SU-DHL-6 (cell line): ENCODE measurements at regions not wholly inside any gene's neighbourhood (a gene's known extent, or its start where the extent isn't known, plus 50 kb on each side); places are given as distances from the start of the nearest gene placed in this dataset.

Source experiments
- H2AFZ ChIP-seq: fragments of 200-600 bp; sonication (generic); 2 replicates; pipeline ENCODE4 v1.6.1; 2014; ENCODE audit warnings: low read depth, mild to moderate bottlenecking, moderate library complexity, mixed read lengths, antibody characterized with exemption, low read length; ENCODE audit not compliant: severe bottlenecking
- H3F3A ChIP-seq: fragments of 200-600 bp; shearing (Covaris generic); 2 replicates; pipeline ENCODE4 v1.6.0; 2016; ENCODE audit warnings: antibody characterized with exemption, mild to moderate bottlenecking; ENCODE audit not compliant: insufficient read depth
- H3K27ac ChIP-seq: fragments of 200-600 bp; sonication (generic); 2 replicates; pipeline ENCODE4 v1.5.1; 2016; ENCODE audit warnings: low read depth, mild to moderate bottlenecking, low read length, moderate library complexity, mixed read lengths
- H3K27me3 ChIP-seq: fragments of 200-600 bp; sonication (generic), shearing (Covaris generic); 2 replicates; pipeline ENCODE4 v1.6.0; 2014; ENCODE audit warnings: mild to moderate bottlenecking, low read length
- H3K36me3 ChIP-seq: fragments of 200-600 bp; sonication (generic); 2 replicates; pipeline ENCODE4 v1.6.1; 2014; ENCODE audit warnings: mild to moderate bottlenecking, low read length, mixed read lengths
- H3K4me2 ChIP-seq: fragments of 300-600, 200-600 bp; shearing (Covaris generic), sonication (generic); 2 replicates; pipeline ENCODE4 v1.6.0; 2014; ENCODE audit warnings: low read length, low read depth, mild to moderate bottlenecking; ENCODE audit not compliant: poor library complexity, severe bottlenecking
- H3K4me3 ChIP-seq: fragments of 200-600 bp; sonication (generic); 2 replicates; pipeline ENCODE4 v1.5.1; 2014; ENCODE audit warnings: antibody characterized with exemption, low read length, mild to moderate bottlenecking, mixed read lengths; ENCODE audit not compliant: insufficient read depth, poor library complexity, severe bottlenecking
- H3K79me2 ChIP-seq: fragments of 200-600 bp; sonication (generic); 2 replicates; pipeline ENCODE4 v1.6.1; 2014; ENCODE audit warnings: mild to moderate bottlenecking, low read length, moderate library complexity; ENCODE audit not compliant: insufficient read depth
- H3K9ac ChIP-seq: fragments of 200-600 bp; sonication (generic); 2 replicates; pipeline ENCODE4 v1.7.0; 2014; ENCODE audit warnings: mild to moderate bottlenecking, low read length
- H3K9me2 ChIP-seq: fragments of 200-600 bp; sonication (generic); replicated peaks from 2 replicates; pipeline ENCODE4 v1.6.1; 2014; ENCODE audit warnings: low read length; ENCODE audit not compliant: insufficient read depth
- H3K9me3 ChIP-seq: fragments of 200-600 bp; sonication (generic); 2 replicates; pipeline ENCODE4 v1.6.1; 2014; ENCODE audit warnings: low read length, mixed read lengths; ENCODE audit not compliant: insufficient read depth
- H4K20me1 ChIP-seq: fragments of 200-600 bp; sonication (generic); 2 replicates; pipeline ENCODE4 v1.6.1; 2014; ENCODE audit warnings: low read depth, mild to moderate bottlenecking, antibody characterized with exemption, low read length, moderate library complexity, mixed read lengths
- EZH2phosphoT487 ChIP-seq: fragments of 200-600 bp; sonication (generic), shearing (Covaris generic); conservative IDR thresholded peaks from 2 replicates; pipeline ENCODE4 v1.6.1; 2018; ENCODE audit warnings: mild to moderate bottlenecking, antibody characterized with exemption, low read length, moderate library complexity, mixed read lengths
- TF ChIP-seq, protein P1 (sequence below): fragments of 200-600 bp; sonication (generic); IDR thresholded peaks from one replicate; pipeline ENCODE4 v1.5.1; 2017; ENCODE audit warnings: antibody characterized with exemption, mild to moderate bottlenecking, low read length, moderate library complexity; ENCODE audit not compliant: insufficient read depth, poor library complexity, severe bottlenecking

DNA sequence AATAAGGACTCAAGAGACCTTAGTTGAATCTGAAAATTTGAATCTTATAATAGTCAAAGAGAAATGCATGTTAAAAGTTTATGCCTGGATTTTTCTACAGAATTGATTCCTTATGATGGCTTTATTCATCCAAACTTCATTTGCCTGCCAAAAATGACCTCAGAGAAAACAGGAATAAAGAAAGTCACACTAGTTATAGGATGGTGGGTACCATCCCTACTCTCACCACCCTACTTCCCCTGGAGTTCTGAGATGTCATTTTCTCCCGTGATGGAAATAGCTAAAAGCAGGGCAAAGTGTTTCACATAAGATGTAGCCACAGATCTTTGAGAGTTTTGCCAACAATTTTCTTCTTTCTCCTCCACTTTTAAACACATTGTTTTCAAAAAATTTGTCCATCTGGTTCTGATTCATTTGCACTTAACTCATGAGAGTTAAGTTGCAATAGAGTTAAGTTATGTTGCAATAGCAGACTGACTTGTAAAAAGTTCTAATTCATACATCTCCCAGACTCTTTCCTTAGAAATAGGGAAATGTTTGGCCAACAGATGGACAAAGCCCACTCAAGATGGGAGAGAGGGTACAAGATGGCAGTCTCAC, 384.6 kb downstream of the PLPP3 start:
- Histone ChIP-seq H3K27me3 (no peaks in the 10 kb centered on the region), H3K4me3 (no peak overlapping the region), H3K9me3 (no peaks in the 10 kb centered on the region), H2AFZ (no peak overlapping the region), H3K9me2 (no peaks in the 10 kb centered on the region), H4K20me1 (no peaks in the 10 kb centered on the region), H3F3A (no peaks in the 10 kb centered on the region), H3K79me2 (no peaks in the 10 kb centered on the region), H3K9ac (no peak overlapping the region), H3K4me2 (no peak overlapping the region), H3K36me3 (no peaks in the 10 kb centered on the region), H3K27ac (no peak overlapping the region)
- no peak for TF ChIP-seq EZH2phosphoT487
- TF ChIP-seq, protein P1, sequence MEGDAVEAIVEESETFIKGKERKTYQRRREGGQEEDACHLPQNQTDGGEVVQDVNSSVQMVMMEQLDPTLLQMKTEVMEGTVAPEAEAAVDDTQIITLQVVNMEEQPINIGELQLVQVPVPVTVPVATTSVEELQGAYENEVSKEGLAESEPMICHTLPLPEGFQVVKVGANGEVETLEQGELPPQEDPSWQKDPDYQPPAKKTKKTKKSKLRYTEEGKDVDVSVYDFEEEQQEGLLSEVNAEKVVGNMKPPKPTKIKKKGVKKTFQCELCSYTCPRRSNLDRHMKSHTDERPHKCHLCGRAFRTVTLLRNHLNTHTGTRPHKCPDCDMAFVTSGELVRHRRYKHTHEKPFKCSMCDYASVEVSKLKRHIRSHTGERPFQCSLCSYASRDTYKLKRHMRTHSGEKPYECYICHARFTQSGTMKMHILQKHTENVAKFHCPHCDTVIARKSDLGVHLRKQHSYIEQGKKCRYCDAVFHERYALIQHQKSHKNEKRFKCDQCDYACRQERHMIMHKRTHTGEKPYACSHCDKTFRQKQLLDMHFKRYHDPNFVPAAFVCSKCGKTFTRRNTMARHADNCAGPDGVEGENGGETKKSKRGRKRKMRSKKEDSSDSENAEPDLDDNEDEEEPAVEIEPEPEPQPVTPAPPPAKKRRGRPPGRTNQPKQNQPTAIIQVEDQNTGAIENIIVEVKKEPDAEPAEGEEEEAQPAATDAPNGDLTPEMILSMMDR: no peak

DNA sequence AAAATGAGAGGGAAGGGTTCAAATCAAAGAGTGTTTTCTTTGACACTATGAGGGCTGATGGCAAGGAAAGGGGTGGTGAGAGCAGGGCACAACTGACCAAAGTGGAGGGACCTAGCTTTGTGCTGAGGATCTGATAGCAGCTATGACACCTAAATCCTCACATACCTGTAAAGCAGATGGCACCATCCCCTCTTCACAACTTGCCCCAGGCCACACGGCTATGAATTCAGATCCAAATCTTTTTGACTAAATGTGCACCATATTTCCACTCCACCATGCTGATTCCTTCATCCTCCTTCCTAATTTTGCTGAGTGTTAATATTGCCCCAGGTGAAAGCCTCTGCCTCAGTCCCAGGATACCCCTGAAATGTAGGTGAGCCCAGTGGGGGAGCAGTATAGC, 385.7 kb downstream of the PLPP3 start:
- H3K4me3 ChIP-seq: no peak overlapping the region
- no peak overlapping the region for H2AFZ ChIP-seq
- H3K4me2 ChIP-seq: no peak overlapping the region
- no peaks in the 10 kb centered on the region for H3F3A ChIP-seq
- H3K9me2 ChIP-seq: no peaks in the 10 kb centered on the region
- no peaks in the 10 kb centered on the region for H3K79me2 ChIP-seq
- H3K27me3 ChIP-seq: no peaks in the 10 kb centered on the region
- TF ChIP-seq, protein P1: no peak
- no peak for TF ChIP-seq EZH2phosphoT487
- no peak overlapping the region for H3K9ac ChIP-seq
- H3K36me3 ChIP-seq: no peaks in the 10 kb centered on the region
- H3K27ac ChIP-seq: no peak overlapping the region
- no peaks in the 10 kb centered on the region for H3K9me3 ChIP-seq
- no peaks in the 10 kb centered on the region for H4K20me1 ChIP-seq

DNA sequence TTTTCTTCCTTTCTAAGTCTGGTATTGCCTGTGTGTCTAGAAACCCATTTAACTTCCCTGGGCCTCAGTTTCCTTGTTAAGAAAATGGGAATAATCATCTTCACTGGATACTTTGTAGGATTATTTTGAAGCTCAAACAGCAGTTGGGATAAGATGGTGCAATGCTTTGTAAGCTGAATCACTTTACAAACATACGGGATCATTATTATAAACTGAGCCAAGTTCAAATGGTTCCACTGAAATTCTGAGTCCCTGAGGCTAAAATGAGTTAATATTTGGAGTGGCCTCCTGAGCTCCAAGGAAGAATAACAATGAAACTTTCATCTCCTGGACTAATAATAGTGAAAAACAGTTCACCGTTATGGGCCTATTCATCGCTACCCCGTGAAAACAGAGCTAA, 388.0 kb downstream of the PLPP3 start:
- no peaks in the 10 kb centered on the region for H3K36me3 ChIP-seq
- no peaks in the 10 kb centered on the region for H3F3A ChIP-seq
- no peak overlapping the region for H3K27ac ChIP-seq
- no peaks in the 10 kb centered on the region for H3K27me3 ChIP-seq
- no peak overlapping the region for H3K4me3 ChIP-seq
- H3K4me2 ChIP-seq: no peak overlapping the region
- H4K20me1 ChIP-seq: no peaks in the 10 kb centered on the region
- H2AFZ ChIP-seq: no peak overlapping the region
- H3K9me3 ChIP-seq: no peaks in the 10 kb centered on the region
- H3K79me2 ChIP-seq: no peaks in the 10 kb centered on the region
- H3K9ac ChIP-seq: no peak overlapping the region
- TF ChIP-seq, protein P1: no peak
- no peak for TF ChIP-seq EZH2phosphoT487
- no peaks in the 10 kb centered on the region for H3K9me2 ChIP-seq
